HL-60 (cell line): ENCODE measurements at regions not wholly inside any gene's neighbourhood (a gene's known extent, or its start where the extent isn't known, plus 50 kb on each side); places are given as distances from the start of the nearest gene placed in this dataset.
"Not testable (repeated sequence)": the region's sequence is repeated elsewhere in the genome, so short reads cannot be mapped to it uniquely, and the experiment has no call there.

Experiments
- DNase-seq, 2 experiments: peaks; one replicate each; pipeline ENCODE4 v3.0.0-alpha.2; 2010 to 2020; ENCODE audit warnings: low read depth in 1 of 2, low spot score in 1 of 2
- H3K27ac ChIP-seq: fragments of 250-450 bp; sonication (Bioruptor Pico); replicated peaks from 2 replicates; pipeline ENCODE4 v1.5.1; 2020; ENCODE audit warnings: mild to moderate bottlenecking, moderate library complexity
- H3K27me3 ChIP-seq: fragments of 250-450 bp; sonication (Bioruptor Pico); 2 replicates; pipeline ENCODE4 v1.5.1; 2021; ENCODE audit warnings: mild to moderate bottlenecking, moderate library complexity; ENCODE audit not compliant: insufficient read depth, poor library complexity, severe bottlenecking
- H3K4me3 ChIP-seq: replicated peaks from 2 replicates; pipeline ENCODE4 v1.5.1; 2011; ENCODE audit warnings: mild to moderate bottlenecking, control low read depth, low read length; ENCODE audit not compliant: insufficient read depth
- CTCF ChIP-seq: IDR thresholded peaks from one replicate; pipeline ENCODE4 v1.5.1; 2011; ENCODE audit warnings: low read length, control low read depth, inconsistent platforms; ENCODE audit not compliant: insufficient read depth
- GABPA ChIP-seq: IDR thresholded peaks from 2 replicates; pipeline ENCODE4 v1.6.1; 2012; ENCODE audit warnings: low read depth
- POLR2AphosphoS5 ChIP-seq: IDR thresholded peaks from 2 replicates; pipeline ENCODE4 v1.6.1; 2012; ENCODE audit warnings: low read depth
- REST ChIP-seq: IDR thresholded peaks from 2 replicates; pipeline ENCODE4 v1.6.1; 2012; ENCODE audit warnings: low read depth; ENCODE audit not compliant: insufficient replicate concordance
- SPI1 ChIP-seq: IDR thresholded peaks from 2 replicates; pipeline ENCODE4 v1.6.1; 2012; ENCODE audit warnings: low read depth, mild to moderate bottlenecking, borderline replicate concordance

GRCh38 chr16:29256501-29256981 is 150.0 kb downstream of the NPIPB11 start:
- Histone ChIP-seq H3K4me3 (no peak overlapping the region), H3K27ac (no peak overlapping the region), H3K27me3 (no peaks in the 10 kb centered on the region)
- TF ChIP-seq POLR2AphosphoS5 (no peak), REST (no peak), GABPA (no peak), CTCF (no peak), SPI1 (no peak)
- no peak for DNase-seq

GRCh38 chr16:29255957-29256356 is 150.6 kb downstream of the NPIPB11 start:
- not testable (repeated sequence) for H3K27ac ChIP-seq, DNase-seq, H3K27me3 ChIP-seq, H3K4me3 ChIP-seq

- not testable (repeated sequence) for H3K4me3 ChIP-seq, H3K27me3 ChIP-seq, H3K27ac ChIP-seq, DNase-seq
Observed at GRCh38 chr16:29255496-29255796, 151.1 kb downstream of the NPIPB11 start.

GRCh38 chr16:29254676-29255495 is 151.6 kb downstream of the NPIPB11 start:
- H3K27me3 ChIP-seq: no peaks in the 10 kb centered on the region
- DNase-seq: no peak
- no peak for TF ChIP-seq CTCF
- no peak for TF ChIP-seq POLR2AphosphoS5
- TF ChIP-seq GABPA: no peak
- no peak for TF ChIP-seq SPI1
- no peak for TF ChIP-seq REST
- no peak overlapping the region for H3K27ac ChIP-seq
- no peak overlapping the region for H3K4me3 ChIP-seq

GRCh38 chr16:29253716-29254590 is 152.6 kb downstream of the NPIPB11 start:
- DNase-seq, H3K27me3 ChIP-seq, H3K4me3 ChIP-seq, H3K27ac ChIP-seq: not testable (repeated sequence)

GRCh38 chr16:29253066-29253590 is 153.4 kb downstream of the NPIPB11 start:
- not testable (repeated sequence) for H3K4me3 ChIP-seq, DNase-seq, H3K27ac ChIP-seq, H3K27me3 ChIP-seq

- not testable (repeated sequence) for H3K4me3 ChIP-seq, H3K27ac ChIP-seq, DNase-seq, H3K27me3 ChIP-seq
Observed at GRCh38 chr16:29252311-29252710, 154.2 kb downstream of the NPIPB11 start.

- not testable (repeated sequence) for H3K27me3 ChIP-seq, H3K4me3 ChIP-seq, H3K27ac ChIP-seq, DNase-seq
Observed at GRCh38 chr16:29251571-29252011, 154.9 kb downstream of the NPIPB11 start.
